ENCODE measurements at regions not wholly inside any gene's neighbourhood (a gene's known extent, or its start where the extent isn't known, plus 50 kb on each side); places are given as distances from the start of the nearest gene placed in this dataset.

GRCh38 chr17:79515110-79515509 lies 95.7 kb downstream of the RBFOX3 start:
- intact Hi-C loops (cut with micrococcal nuclease; ENCODE audit: unreplicated experiment) (no loop called here), in situ Hi-C loops (cut with HindIII; ENCODE audit: extremely low pct_ligation_motif_present, low pct_unique_long_range_greater_than_20kb) (no loop called here)
- Histone ChIP-seq H3K27me3 (ENCODE audit: control insufficient read depth in 1 of 2, insufficient read depth in 2 of 2, low read length in 2 of 2) (peaks cover 28 to 76% of the 10 kb centered on the region in 2 experiments), H3K4me1 (ENCODE audit: insufficient read depth, low read length) (no peaks in the 10 kb centered on the region), H3K9ac (ENCODE audit: insufficient read depth, low read depth, low read length) (no peak overlapping the region), H3K79me2 (ENCODE audit: insufficient read depth, low read length) (no peaks in the 10 kb centered on the region), H3K27ac (ENCODE audit: extremely low read length, insufficient read depth, low read length) (no peak overlapping the region), H3K36me3 (replicated peaks in 1 of 2; ENCODE audit: control insufficient read depth in 1 of 2, insufficient read depth in 2 of 2, low read length in 2 of 2) (no peaks in the 10 kb centered on the region), H3K9me3 (ENCODE audit: low read length) (peaks cover 8% of the 10 kb centered on the region; the same call in 1 of the 2 replicates), H3K4me3 (replicated peaks in 1 of 3; ENCODE audit: insufficient read depth in 1 of 3, low read depth in 2 of 3, low read length in 3 of 3) (no peak overlapping the region), H4K20me1 (ENCODE audit: insufficient read depth, low read length) (no peaks in the 10 kb centered on the region), H3K4me2 (ENCODE audit: low read depth, low read length) (no peak overlapping the region), H2AFZ (ENCODE audit: low read length) (no peak overlapping the region)
- no TSS peak for BruUV-seq (replicated peaks)
- ChIA-PET POLR2A (no interaction called here), CTCF (ENCODE audit: low intra/inter-chr PET ratio, low total read pairs) (no interaction called here)
- TF ChIP-seq SALL1 (CRISPR knock-in tag; IDR thresholded peaks at IDR 0.05): no peak
- TF ChIP-seq ZNF839 (CRISPR knock-in tag; IDR thresholded peaks at IDR 0.05; ENCODE audit: borderline replicate concordance): no peak
- TF ChIP-seq ZSCAN22 (CRISPR knock-in tag; IDR thresholded peaks at IDR 0.05): no peak
- TF ChIP-seq ZNF576 (CRISPR knock-in tag; IDR thresholded peaks at IDR 0.05): no peak
- FAIRE-seq (no peak), DNase-seq (ENCODE audit: low spot score) (no peak), ATAC-seq (no peak)
- 53% methylated on average over 7 of the region's 7 CpGs for WGBS (ENCODE audit: low lambda C conversion rate)

- in situ Hi-C loops (cut with HindIII; ENCODE audit: extremely low pct_ligation_motif_present, low pct_unique_long_range_greater_than_20kb): no loop called here
- peaks cover 21 to 76% of the 10 kb centered on the region in 2 experiments for H3K27me3 ChIP-seq (ENCODE audit: control insufficient read depth in 1 of 2, insufficient read depth in 2 of 2, low read length in 2 of 2)
Observed at GRCh38 chr17:79513820-79514535, 96.9 kb downstream of the RBFOX3 start.

More at GRCh38 chr17:79513820-79514535, 96.9 kb downstream of the RBFOX3 start:
- BruUV-seq (replicated peaks): no TSS peak
- H3K4me2 ChIP-seq (ENCODE audit: low read depth, low read length): no peak overlapping the region
- DNase-seq (ENCODE audit: low spot score): no peak
- no peak overlapping the region for H3K27ac ChIP-seq (ENCODE audit: extremely low read length, insufficient read depth, low read length)
- no peak for ATAC-seq
- 35% methylated on average over 11 of the region's 17 CpGs for WGBS (ENCODE audit: low lambda C conversion rate)
- no peaks in the 10 kb centered on the region for H3K4me1 ChIP-seq (ENCODE audit: insufficient read depth, low read length)
- no peak for FAIRE-seq
- no peak for TF ChIP-seq SIN3A (IDR thresholded peaks at IDR 0.05; ENCODE audit: borderline replicate concordance, low read depth, low read length)
- peak; percentile 24; the same call in 1 of the 2 replicates for TF ChIP-seq USF2 (IDR thresholded peaks at IDR 0.05; ENCODE audit: low read depth, low read length)
- no peak; the same call in 1 of the 2 replicates for TF ChIP-seq USF2 (CRISPR knock-in tag; IDR thresholded peaks at IDR 0.05; ENCODE audit: borderline replicate concordance)
- peak; percentile 40; the same call in 1 of the 2 replicates for TF ChIP-seq NFYC (CRISPR knock-in tag; IDR thresholded peaks at IDR 0.05)
- TF ChIP-seq ZNF460 (CRISPR knock-in tag; IDR thresholded peaks at IDR 0.05; ENCODE audit: borderline replicate concordance): no peak
- peak; percentile 15; the same call in 1 of the 2 replicates for TF ChIP-seq CREB1 (IDR thresholded peaks at IDR 0.05)
- no peak for TF ChIP-seq CREB1 (CRISPR knock-in tag; IDR thresholded peaks at IDR 0.05)
- TF ChIP-seq RORA (CRISPR knock-in tag; IDR thresholded peaks at IDR 0.05): no peak
- no peak for TF ChIP-seq U2AF2 (IDR thresholded peaks at IDR 0.05; ENCODE audit: low read depth, low read length)
- peak; percentile 45 for TF ChIP-seq NFYB (CRISPR knock-in tag; IDR thresholded peaks at IDR 0.05)
- no peak for TF ChIP-seq ZSCAN31 (CRISPR knock-in tag; IDR thresholded peaks at IDR 0.05; ENCODE audit: low read depth)
- no peak for TF ChIP-seq KMT2B (CRISPR knock-in tag; IDR thresholded peaks at IDR 0.05)
- intact Hi-C loops (cut with micrococcal nuclease; ENCODE audit: unreplicated experiment): no loop called here
- H3K9ac ChIP-seq (ENCODE audit: insufficient read depth, low read depth, low read length): no peak overlapping the region
- no peaks in the 10 kb centered on the region for H3K79me2 ChIP-seq (ENCODE audit: insufficient read depth, low read length)
- H3K36me3 ChIP-seq (replicated peaks in 1 of 2; ENCODE audit: control insufficient read depth in 1 of 2, insufficient read depth in 2 of 2, low read length in 2 of 2): no peaks in the 10 kb centered on the region
- H4K20me1 ChIP-seq (ENCODE audit: insufficient read depth, low read length): no peaks in the 10 kb centered on the region
- H2AFZ ChIP-seq (ENCODE audit: low read length): no peak overlapping the region
- CTCF ChIA-PET (ENCODE audit: low intra/inter-chr PET ratio, low total read pairs): no interaction called here
- no peak overlapping the region for H3K4me3 ChIP-seq (replicated peaks in 1 of 3; ENCODE audit: insufficient read depth in 1 of 3, low read depth in 2 of 3, low read length in 3 of 3)
- POLR2A ChIA-PET: no interaction called here
- peaks cover 8% of the 10 kb centered on the region; the same call in 1 of the 2 replicates for H3K9me3 ChIP-seq (ENCODE audit: low read length)

Measured in HepG2 (cell line).